Adrenal gland (tissue), 5 donors: ENCODE measurements at regions not wholly inside any gene's neighbourhood (a gene's known extent, or its start where the extent isn't known, plus 50 kb on each side); places are given as distances from the start of the nearest gene placed in this dataset.

ENCODE experiments used
- POLR2A ChIP-seq, 2 donors: fragments of 450-650 bp; IDR thresholded peaks; one replicate each; pipeline ENCODE4 v1.6.1; 2017; ENCODE audit warnings: antibody characterized with exemption in 2 of 2, mild to moderate bottlenecking in 2 of 2, moderate library complexity in 1 of 2
- TF ChIP-seq, protein P1 (sequence below), 6 experiments: fragments of 450-650 bp in 4 of 6; fragments of 200-600 bp in 2 of 6; sonication (generic) in 1 of 6; IDR thresholded peaks; 1 replicate in 5 of 6; 2 replicates in 1 of 6; pipeline versions ENCODE4 v1.5.1 to v1.8.0; 2016 to 2021; ENCODE audit warnings: antibody characterized with exemption in 6 of 6, mild to moderate bottlenecking in 2 of 6, moderate library complexity in 1 of 6
- donor health status: DM: no; HTN: no; CAD: no.

DNA sequence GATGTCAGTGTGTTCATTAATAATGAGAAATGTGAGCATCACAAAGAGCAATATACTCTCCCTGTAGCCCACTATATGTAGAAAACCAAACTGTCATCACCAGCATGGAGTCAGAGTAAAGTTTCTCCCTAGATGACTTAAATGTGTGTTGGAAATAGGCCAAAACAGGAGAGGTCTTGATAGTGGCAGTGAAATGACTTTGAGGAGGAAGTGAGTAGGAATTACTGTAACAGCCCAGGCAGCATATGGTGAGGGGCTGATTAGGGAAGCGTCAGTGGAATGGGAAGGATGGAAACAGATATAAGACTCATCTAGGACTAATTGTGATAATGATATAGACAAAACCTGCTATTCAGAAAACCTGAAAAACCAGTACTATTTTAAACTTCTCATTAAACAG, 83.9 kb downstream of the ATXN3L start:
- TF ChIP-seq, protein P1, sequence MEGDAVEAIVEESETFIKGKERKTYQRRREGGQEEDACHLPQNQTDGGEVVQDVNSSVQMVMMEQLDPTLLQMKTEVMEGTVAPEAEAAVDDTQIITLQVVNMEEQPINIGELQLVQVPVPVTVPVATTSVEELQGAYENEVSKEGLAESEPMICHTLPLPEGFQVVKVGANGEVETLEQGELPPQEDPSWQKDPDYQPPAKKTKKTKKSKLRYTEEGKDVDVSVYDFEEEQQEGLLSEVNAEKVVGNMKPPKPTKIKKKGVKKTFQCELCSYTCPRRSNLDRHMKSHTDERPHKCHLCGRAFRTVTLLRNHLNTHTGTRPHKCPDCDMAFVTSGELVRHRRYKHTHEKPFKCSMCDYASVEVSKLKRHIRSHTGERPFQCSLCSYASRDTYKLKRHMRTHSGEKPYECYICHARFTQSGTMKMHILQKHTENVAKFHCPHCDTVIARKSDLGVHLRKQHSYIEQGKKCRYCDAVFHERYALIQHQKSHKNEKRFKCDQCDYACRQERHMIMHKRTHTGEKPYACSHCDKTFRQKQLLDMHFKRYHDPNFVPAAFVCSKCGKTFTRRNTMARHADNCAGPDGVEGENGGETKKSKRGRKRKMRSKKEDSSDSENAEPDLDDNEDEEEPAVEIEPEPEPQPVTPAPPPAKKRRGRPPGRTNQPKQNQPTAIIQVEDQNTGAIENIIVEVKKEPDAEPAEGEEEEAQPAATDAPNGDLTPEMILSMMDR (IDR thresholded peaks at IDR 0.05) = no peak
- TF ChIP-seq POLR2A (IDR thresholded peaks at IDR 0.05) = no peak
